GM12891 (cell line): ENCODE measurements at regions not wholly inside any gene's neighbourhood (a gene's known extent, or its start where the extent isn't known, plus 50 kb on each side); places are given as distances from the start of the nearest gene placed in this dataset.

ENCODE experiments used
- DNase-seq: peaks from one replicate; pipeline ENCODE4 v3.0.0; 2011; ENCODE audit warnings: low spot score; ENCODE audit not compliant: insufficient read length
- FAIRE-seq: peaks from 2 replicates; lab custom pipeline; 2011; peaks lifted over from hg19 to GRCh38; lab: Jason Lieb, UNC
- PAX5 ChIP-seq: IDR thresholded peaks from 2 replicates; pipeline ENCODE4 v1.6.1; 2011; ENCODE audit warnings: low read length, moderate library complexity, mild to moderate bottlenecking; ENCODE audit not compliant: insufficient read depth, severe bottlenecking
- POLR2A ChIP-seq: IDR thresholded peaks from 2 replicates; pipeline ENCODE4 v1.6.1; 2011; ENCODE audit warnings: low read depth, low read length, control low read depth
- POLR2AphosphoS5 ChIP-seq: IDR thresholded peaks from 2 replicates; pipeline ENCODE4 v1.6.1; 2011; ENCODE audit warnings: low read depth, low read length, control low read depth
- POU2F2 ChIP-seq: IDR thresholded peaks from 2 replicates; pipeline ENCODE4 v1.6.1; 2011; ENCODE audit warnings: low read depth, mild to moderate bottlenecking, control low read depth, low read length, moderate library complexity
- SPI1 ChIP-seq: IDR thresholded peaks from 2 replicates; pipeline ENCODE4 v1.6.1; 2011; ENCODE audit warnings: low read depth, low read length, control low read depth
- TAF1 ChIP-seq: IDR thresholded peaks from 2 replicates; pipeline ENCODE4 v1.6.1; 2011; ENCODE audit warnings: low read depth, low read length, control low read depth

GRCh38 chrX:36626898-36627297 lies 381.3 kb upstream of the FAM47C start:
- no peak for FAIRE-seq
- TF ChIP-seq TAF1 (no peak), SPI1 (no peak), POU2F2 (no peak), POLR2A (no peak), POLR2AphosphoS5 (no peak), PAX5 (no peak)
- no peak for DNase-seq

GRCh38 chrX:36640232-36640631 lies 367.9 kb upstream of the FAM47C start:
- FAIRE-seq (no peak), DNase-seq (no peak)
- TF ChIP-seq SPI1 (no peak), TAF1 (no peak), POLR2AphosphoS5 (no peak), POU2F2 (no peak), PAX5 (no peak)

- FAIRE-seq (no peak), DNase-seq (no peak)
- no peak for TF ChIP-seq POU2F2
- TF ChIP-seq POLR2A = no peak
- TF ChIP-seq POLR2AphosphoS5 = no peak
Observed at GRCh38 chrX:36642052-36642451, 366.1 kb upstream of the FAM47C start.

GRCh38 chrX:36650622-36651021 lies 357.5 kb upstream of the FAM47C start:
- no peak for DNase-seq
- TF ChIP-seq PAX5 (no peak), POLR2AphosphoS5 (no peak), SPI1 (no peak), TAF1 (no peak), POU2F2 (no peak), POLR2A (no peak)
- FAIRE-seq = no peak

- DNase-seq (no peak), FAIRE-seq (no peak)
- no peak for TF ChIP-seq PAX5
- TF ChIP-seq POLR2AphosphoS5 = no peak
- TF ChIP-seq POLR2A = no peak
- TF ChIP-seq SPI1 = no peak
- no peak for TF ChIP-seq POU2F2
- no peak for TF ChIP-seq TAF1
Observed at GRCh38 chrX:36683507-36683906, 324.7 kb upstream of the FAM47C start.

GRCh38 chrX:36684053-36684452 lies 324.1 kb upstream of the FAM47C start:
- TF ChIP-seq POLR2A (no peak), PAX5 (no peak), SPI1 (no peak), TAF1 (no peak), POU2F2 (no peak), POLR2AphosphoS5 (no peak)
- FAIRE-seq (no peak), DNase-seq (no peak)

GRCh38 chrX:36721990-36722389 lies 286.2 kb upstream of the FAM47C start:
- no peak for FAIRE-seq
- TF ChIP-seq PAX5 = no peak
- no peak for TF ChIP-seq SPI1
- TF ChIP-seq TAF1 = no peak
- no peak for TF ChIP-seq POLR2A
- TF ChIP-seq POLR2AphosphoS5 = no peak
- TF ChIP-seq POU2F2 = no peak

GRCh38 chrX:36753602-36754001 lies 254.6 kb upstream of the FAM47C start:
- FAIRE-seq = no peak
- no peak for DNase-seq
- TF ChIP-seq TAF1 (no peak), POLR2A (no peak), SPI1 (no peak), PAX5 (no peak), POLR2AphosphoS5 (no peak), POU2F2 (no peak)

More at GRCh38 chrX:36721990-36722389, 286.2 kb upstream of the FAM47C start:
- DNase-seq = no peak

GRCh38 chrX:36787752-36788151 lies 220.4 kb upstream of the FAM47C start:
- no peak for DNase-seq
- no peak for FAIRE-seq
- TF ChIP-seq POU2F2 = no peak
- TF ChIP-seq TAF1 = no peak
- no peak for TF ChIP-seq POLR2A
- TF ChIP-seq POLR2AphosphoS5 = no peak
- TF ChIP-seq PAX5 = no peak
- TF ChIP-seq SPI1 = no peak

GRCh38 chrX:36803151-36803550 lies 205.0 kb upstream of the FAM47C start:
- TF ChIP-seq SPI1 (no peak), POU2F2 (no peak), POLR2AphosphoS5 (no peak), TAF1 (no peak), POLR2A (no peak), PAX5 (no peak)
- no peak for FAIRE-seq
- no peak for DNase-seq
